Left hindlimb (tissue), 1 donor: ENCODE measurements at regions not wholly inside any gene's neighbourhood (a gene's known extent, or its start where the extent isn't known, plus 50 kb on each side); places are given as distances from the start of the nearest gene placed in this dataset.

ENCODE experiments used
- DNase-seq: peaks from one replicate; pipeline ENCODE4 v3.0.0-alpha.2; 2018

DNA sequence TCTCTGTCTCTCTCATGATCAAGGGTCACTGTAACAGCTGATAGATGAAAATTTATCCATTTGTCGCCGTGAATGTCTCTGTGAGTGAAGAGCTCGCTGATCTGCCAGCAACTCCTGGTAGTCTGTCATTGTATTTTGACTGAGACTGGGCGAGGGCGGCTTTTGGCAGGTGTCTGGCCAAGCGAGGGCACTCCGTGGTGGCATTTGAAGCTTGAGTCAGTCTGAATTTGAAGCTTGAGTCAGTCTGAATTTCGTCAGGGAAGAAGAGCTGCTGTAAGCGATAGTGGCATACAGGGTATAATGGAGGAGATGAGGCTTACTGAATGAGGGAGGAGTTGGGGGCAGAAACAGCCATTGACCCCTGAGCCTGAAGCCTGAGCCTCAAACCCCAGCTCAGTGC lies 56.8 kb upstream of the FAM181A start:
- no peak for DNase-seq

DNA sequence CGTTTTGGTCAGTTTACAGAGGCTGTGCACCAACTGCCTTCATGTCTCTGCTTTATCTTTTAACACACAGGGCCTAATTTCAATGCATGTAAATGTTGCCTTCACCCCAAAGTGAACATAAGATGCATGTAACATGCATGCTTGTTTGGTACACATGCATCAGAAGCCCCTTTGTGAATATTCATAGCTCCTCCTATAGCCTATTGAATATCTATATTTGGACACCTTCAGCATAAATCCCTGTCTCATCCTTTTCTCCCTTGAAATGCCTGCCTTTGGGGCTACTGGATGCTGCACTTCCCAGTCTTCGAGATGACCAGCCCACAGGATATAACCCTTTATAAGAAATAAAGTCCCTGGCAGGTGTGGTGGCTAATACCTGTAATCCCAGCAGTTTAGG lies 57.7 kb upstream of the FAM181A start:
- no peak for DNase-seq

DNA sequence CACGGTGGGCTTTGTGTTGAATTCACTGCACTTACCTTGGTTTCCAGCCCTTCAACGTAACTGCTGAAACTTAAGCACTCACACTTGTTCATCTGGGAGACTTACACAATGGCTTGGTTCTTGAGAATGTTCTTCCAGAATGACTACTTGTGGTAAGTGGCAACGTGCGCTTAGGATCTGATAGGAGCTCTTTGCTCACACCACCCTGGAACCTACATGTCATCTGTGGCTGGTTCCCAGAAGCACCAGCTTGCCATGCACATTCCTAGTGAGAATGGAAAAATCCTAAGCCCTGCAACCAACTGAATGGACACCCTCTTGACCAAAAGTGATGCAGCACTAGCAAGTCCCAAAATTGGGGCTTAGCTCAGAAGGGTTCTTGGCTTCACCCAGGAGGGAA lies 59.0 kb upstream of the FAM181A start:
- DNase-seq = no peak

GRCh38 chr14:93862265-93862664 lies 64.9 kb upstream of the FAM181A start:
- DNase-seq = no peak

- no peak for DNase-seq
These were observed 65.3 kb upstream of the FAM181A start for GRCh38 chr14:93861836-93862235.

DNA sequence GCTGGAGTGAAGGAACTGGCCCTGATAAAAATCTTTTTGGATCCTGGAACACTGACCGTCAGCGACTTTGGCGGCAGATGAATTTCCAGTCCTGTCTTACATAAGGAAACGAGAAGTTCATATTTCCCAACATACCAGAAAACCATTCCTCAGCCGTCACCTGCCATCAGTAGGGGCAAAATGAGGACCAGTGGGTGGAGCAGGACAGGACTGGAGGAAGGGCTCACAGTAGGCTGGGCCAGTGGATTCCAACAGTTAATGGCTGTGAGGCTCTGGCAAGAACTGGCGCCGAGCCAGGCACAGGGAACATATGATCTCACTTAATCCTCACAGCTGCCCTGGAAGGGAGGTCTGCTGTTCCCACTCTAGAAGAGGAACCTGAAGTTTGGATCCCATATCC lies 67.2 kb upstream of the FAM181A start:
- peak; percentile 79 for DNase-seq

DNA sequence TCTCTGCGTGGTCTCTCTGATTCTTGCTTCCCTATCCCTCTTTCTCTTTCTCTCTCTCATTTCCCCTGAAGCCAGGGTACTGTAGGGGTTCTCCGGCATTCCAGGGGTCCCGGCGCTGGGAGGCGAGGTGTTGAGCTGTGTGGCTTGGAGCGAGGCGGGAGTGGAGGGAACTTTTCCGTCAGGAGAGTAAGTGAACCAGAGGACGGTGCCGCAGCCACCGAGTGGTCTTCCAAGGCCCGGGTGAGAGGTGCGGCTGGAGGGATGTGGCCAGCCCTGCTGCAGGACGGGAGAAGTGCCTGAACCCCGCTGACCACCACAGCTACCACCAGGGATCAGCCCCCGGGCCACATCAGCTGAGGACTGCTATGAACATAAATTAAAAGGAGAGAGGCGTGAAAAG lies 68.2 kb upstream of the FAM181A start:
- no peak for DNase-seq

- DNase-seq = no peak
These were observed 69.4 kb upstream of the PRIMA1 start for GRCh38 chr14:93857500-93858283.

GRCh38 chr14:93857081-93857480 lies 68.8 kb upstream of the PRIMA1 start:
- no peak for DNase-seq

DNA sequence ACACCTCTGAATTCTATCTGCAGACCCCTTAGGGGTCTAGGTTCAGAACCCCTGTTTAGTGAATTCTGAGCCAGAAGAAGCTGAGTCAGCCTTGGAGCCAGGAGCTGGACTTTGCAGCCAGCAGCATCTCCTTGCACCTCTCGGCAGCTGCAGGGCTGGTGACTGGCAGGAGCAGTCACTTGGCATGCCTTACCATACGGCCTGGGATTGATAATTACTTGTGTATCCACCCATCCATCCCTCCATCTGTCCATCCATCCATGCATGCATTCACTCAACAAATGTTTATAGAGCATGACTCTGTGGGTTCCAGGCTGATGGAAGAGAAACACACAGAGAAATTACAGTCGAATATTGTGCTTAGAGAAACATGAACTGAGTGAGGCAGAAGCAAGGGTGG lies 67.5 kb upstream of the PRIMA1 start:
- DNase-seq = no peak

GRCh38 chr14:93847473-93847872 lies 59.2 kb upstream of the PRIMA1 start:
- DNase-seq = no peak

DNA sequence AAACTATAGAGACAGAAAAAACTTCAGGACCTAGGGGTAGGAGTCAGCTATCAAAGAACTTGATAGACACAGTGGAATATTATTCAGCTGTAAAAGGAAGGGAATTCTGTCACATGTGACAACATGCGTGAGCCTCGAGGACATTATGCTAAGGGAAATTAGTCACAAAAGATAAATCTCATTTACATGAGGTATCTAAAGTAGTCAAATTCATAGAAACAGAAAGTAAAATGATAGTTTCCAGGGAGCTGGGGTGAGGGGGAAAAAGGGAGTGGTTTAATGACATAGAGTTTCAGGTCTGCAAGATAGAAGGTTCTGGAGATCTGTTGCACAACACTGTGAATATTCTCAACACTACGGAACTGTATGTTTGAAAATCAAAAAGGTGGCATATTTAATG lies 50.0 kb upstream of the PRIMA1 start:
- DNase-seq = no peak
